Astrocyte of the spinal cord (primary cell): ENCODE measurements at regions not wholly inside any gene's neighbourhood (a gene's known extent, or its start where the extent isn't known, plus 50 kb on each side); places are given as distances from the start of the nearest gene placed in this dataset.

Source experiments
- DNase-seq: peaks from one replicate; pipeline ENCODE4 v3.0.0; 2011; ENCODE audit warnings: low read depth, low spot score
- H3K4me3 ChIP-seq: 2 replicates; pipeline ENCODE4 v1.5.1; 2011; ENCODE audit warnings: low read depth, mild to moderate bottlenecking, low read length, moderate library complexity
- CTCF ChIP-seq: IDR thresholded peaks from 2 replicates; pipeline ENCODE4 v1.5.1; 2012; ENCODE audit warnings: low read depth, mild to moderate bottlenecking, low read length, inconsistent platforms
- in situ Hi-C: cut with HindIII; loops from 2 replicates; pipeline ENCODE4 v1.10.0; 2017; ENCODE audit warnings: low sequenced_read_pairs

DNA sequence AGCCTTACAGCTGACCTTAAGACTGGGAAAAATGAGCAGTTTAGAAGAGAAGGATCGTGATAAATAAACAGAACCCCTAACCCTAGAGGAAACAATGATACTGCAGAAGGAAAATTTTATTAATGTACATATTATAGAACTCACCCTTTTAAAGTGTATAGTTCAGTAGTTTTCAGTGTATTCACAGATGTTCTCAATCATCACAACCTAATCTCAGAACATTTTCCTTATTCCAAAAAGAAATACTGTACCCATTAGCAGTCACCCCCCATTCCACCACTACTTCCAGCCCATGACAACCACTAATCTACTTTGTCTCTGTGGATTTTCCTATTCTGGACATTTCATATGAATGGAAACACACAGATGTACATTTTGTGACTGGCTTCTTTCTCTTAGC, 90.2 kb upstream of the AGTR1 start:
- TF ChIP-seq CTCF, result no peak
- no peak for DNase-seq
- H3K4me3 ChIP-seq, result no peak overlapping the region
- in situ Hi-C loops, result no loop called here

DNA sequence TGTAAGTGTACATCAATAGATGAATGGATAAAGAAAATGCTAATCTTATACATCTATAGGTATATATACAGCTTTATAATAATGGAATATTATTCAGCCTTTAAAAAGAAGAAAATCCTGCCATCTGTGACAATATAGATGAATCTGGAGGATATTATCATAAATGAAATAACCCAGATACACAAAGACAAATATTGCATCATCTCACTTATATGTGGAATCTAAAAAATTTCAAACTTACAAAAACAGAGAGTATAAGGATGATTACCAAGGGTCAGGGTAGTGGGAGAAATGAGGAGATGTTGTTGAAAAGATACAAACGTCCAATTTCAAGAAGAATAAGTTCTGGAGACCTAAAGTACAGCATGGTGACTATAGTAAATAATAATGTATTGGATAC, 85.4 kb upstream of the AGTR1 start:
- no peak overlapping the region for H3K4me3 ChIP-seq
- in situ Hi-C loops, result no loop called here
- no peak for TF ChIP-seq CTCF
- no peak for DNase-seq

DNA sequence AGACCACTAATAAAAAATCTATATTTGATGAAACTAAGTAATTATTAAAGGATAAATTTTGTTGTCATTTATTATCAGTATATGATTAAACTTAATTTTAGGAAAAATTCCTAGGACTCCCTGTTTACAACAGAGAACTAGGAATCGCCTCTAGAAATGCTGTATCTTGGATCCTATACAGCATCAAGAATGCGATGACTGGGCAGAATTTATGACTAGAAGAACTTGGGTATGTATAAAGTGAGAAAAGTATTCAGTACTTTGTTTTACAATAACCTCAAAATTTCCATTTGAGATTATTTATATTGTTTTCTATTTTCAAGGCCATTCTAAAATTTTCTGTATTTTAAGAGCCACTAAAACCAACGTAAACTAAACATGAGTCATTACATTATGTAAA, 82.3 kb upstream of the AGTR1 start:
- DNase-seq, result no peak
- H3K4me3 ChIP-seq, result no peak overlapping the region
- in situ Hi-C loops, result no loop called here
- no peak for TF ChIP-seq CTCF

DNA sequence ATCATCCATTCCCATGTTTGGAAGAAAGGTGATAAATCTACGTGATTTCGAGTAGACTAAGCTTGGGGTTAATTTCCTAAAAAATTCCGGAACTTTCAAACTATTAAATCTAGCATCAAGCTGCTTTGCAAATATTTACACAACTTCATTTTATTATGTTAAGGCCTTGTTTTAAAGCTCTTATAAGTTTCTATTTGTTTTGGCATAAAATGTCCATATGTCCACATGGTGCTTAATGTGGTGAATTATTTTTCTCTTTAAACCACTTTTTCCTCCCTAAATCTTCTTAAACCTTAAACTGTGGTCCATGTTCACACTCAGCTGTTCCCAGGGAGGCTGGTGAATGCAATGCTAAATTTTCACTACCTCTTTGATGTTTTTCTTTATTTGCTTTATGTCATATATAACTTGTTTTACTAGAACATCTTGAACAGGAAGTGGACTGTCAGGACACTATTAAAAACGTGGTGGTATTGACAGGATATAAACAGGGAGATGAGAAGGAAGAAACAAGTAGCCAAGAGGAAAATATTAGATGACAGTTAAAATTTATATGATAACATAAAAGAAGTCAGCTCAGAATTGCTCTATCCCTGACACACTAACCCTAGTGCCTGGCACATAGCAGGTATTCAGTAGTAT, 72.5 kb upstream of the AGTR1 start:
- H3K4me3 ChIP-seq, result no peak overlapping the region
- no peak for TF ChIP-seq CTCF
- peak; percentile 35 for DNase-seq
- in situ Hi-C loops, result no loop called here

DNA sequence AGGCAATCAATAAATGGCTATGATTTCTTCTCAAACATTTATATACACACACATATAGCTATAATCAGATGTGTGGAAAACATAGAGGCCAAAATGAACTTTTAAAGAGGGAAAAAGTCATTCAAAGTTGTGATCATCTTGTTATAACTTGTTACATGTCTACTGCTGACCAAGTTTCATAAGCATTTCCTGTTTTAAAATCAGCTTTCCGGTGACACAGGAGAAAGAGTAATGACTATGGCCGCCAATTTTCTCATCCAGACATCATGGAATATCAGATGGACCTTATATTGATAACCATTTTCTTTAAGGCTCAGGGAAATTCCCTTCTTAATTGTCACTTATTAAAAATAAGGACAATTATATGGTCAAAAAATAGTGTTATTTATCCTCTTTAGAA, 71.7 kb upstream of the AGTR1 start:
- in situ Hi-C loops, result no loop called here
- no peak for TF ChIP-seq CTCF
- H3K4me3 ChIP-seq, result no peak overlapping the region
- no peak for DNase-seq

DNA sequence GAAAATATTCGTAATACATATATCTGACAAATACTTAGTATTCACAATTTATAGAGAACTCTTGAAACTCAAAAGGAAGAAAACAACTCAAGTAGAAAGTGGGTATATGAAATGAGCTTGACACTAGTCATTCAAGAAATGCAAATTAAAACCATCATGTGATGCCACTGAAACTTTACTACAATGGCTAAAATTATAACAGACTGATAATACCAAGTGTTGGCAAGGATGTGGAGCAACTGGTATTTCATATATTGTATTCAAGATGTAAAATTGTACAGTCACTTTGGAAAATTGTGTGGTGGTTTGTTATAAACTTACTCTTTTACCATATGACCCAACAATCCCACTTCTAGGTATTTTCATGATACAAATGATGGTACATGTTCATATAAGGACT, 68.7 kb upstream of the AGTR1 start:
- no peak for TF ChIP-seq CTCF
- DNase-seq, result no peak
- in situ Hi-C loops, result no loop called here
- H3K4me3 ChIP-seq, result no peak overlapping the region
